Heart left ventricle (tissue), 13 donors: ENCODE measurements at regions not wholly inside any gene's neighbourhood (a gene's known extent, or its start where the extent isn't known, plus 50 kb on each side); places are given as distances from the start of the nearest gene placed in this dataset.

Experiments used
- POLR2A ChIP-seq, 2 donors: fragments of 450-650 bp; IDR thresholded peaks; one replicate each; pipeline ENCODE4 v1.6.1; 2017; ENCODE audit warnings: antibody characterized with exemption in 2 of 2, mild to moderate bottlenecking in 2 of 2, moderate library complexity in 2 of 2
- TF ChIP-seq, protein P1 (sequence below), 12 donors: fragments of 200-600 bp; sonication (generic) in 4 of 12; IDR thresholded peaks; one replicate each; pipeline versions ENCODE4 v1.5.0 to v1.8.0; 2018 to 2022; ENCODE audit warnings: antibody characterized with exemption in 12 of 12, mild to moderate bottlenecking in 5 of 12
- donor health status: ischemic (EF 13 %, LVEDD 7.1; RV severe dilation, severe dysfunction).
- donor health status: DM: no; HTN: yes; CAD: no.
- donor health status: DM: no; HTN: no; CAD: no.
- donor health status: ischemic (EF 25% LVEDD 6.9; RV normal size, moderate dysfunction).
- donor health status: ischemic (EF 25% LVEDD 5.7; RV mildly dilated, moderate dysfunction).
- donor health status: ischemic (EF 35%, LVEDD 5.7; RV mildly dilated, moderate dysfunction).
- donor health status: nonischemic (EF 11% LVEDD 7.7; RV severe dilation, severe dysfunction).
- donor health status: DM: yes; HTN: yes; CAD: no.
- donor health status: PGD.
- donor health status: ischemic (EF 29% LVEDD 5.4; RV normal size, mild dysfunction).
- donor health status: nonischemic (EF 23%, LVEDD 6.1; RV moderate dilation, normal function).

DNA sequence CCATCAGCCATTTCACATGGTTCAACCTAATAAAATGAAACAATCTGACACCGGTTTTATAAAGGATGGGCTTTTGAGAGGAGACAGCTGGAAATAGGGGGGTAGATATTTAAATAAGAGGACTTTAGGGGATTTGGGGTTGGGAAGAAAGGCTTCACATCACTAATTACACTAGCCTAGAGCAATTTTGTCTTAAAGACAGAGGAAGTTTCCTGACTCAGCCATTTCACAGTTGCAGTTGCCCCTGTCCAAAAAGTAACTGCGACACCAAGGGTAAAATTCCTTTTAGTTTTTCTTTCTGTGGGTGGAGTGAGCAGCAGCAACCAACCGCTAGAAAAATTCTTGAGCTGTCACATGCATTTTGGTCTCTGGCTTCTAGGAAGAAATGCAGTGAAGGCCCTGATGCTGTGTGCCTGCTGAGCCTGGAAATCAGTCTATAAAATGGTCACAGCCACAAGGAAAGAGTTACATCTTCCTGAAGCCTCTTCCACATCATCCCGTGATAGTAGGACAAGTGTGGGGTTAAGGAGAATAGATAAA, 233.6 kb downstream of the ZNF674 start:
- TF ChIP-seq, protein P1, sequence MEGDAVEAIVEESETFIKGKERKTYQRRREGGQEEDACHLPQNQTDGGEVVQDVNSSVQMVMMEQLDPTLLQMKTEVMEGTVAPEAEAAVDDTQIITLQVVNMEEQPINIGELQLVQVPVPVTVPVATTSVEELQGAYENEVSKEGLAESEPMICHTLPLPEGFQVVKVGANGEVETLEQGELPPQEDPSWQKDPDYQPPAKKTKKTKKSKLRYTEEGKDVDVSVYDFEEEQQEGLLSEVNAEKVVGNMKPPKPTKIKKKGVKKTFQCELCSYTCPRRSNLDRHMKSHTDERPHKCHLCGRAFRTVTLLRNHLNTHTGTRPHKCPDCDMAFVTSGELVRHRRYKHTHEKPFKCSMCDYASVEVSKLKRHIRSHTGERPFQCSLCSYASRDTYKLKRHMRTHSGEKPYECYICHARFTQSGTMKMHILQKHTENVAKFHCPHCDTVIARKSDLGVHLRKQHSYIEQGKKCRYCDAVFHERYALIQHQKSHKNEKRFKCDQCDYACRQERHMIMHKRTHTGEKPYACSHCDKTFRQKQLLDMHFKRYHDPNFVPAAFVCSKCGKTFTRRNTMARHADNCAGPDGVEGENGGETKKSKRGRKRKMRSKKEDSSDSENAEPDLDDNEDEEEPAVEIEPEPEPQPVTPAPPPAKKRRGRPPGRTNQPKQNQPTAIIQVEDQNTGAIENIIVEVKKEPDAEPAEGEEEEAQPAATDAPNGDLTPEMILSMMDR (IDR thresholded peaks at IDR 0.05) = no peak
- TF ChIP-seq POLR2A (IDR thresholded peaks at IDR 0.05) = no peak
